ENCODE measurements at regions not wholly inside any gene's neighbourhood (a gene's known extent, or its start where the extent isn't known, plus 50 kb on each side); places are given as distances from the start of the nearest gene placed in this dataset.

DNA sequence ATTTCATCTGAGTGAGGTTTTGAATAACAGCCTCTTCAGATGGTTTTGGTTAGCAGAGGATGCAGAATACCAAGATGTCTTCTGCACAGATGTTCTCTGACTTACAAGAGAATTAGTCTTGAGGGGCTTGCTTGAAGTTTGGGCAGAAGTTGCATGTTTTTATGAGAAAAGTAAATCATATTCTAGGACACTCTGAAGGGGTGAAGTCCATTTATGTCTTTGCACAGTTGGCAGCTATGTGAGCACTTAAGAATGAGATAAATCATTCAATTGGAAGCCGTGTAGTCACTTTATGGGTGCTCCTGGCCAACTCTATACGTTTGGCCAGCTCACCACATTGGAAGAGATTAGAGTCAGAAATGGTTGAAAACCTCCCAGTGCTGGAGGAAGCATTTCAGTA lies 252.7 kb upstream of the KCNIP4 start:
- H3K4me1 ChIP-seq (replicated peaks in 1 of 2; ENCODE audit: control insufficient read depth in 2 of 2, insufficient read depth in 2 of 2, low read length in 2 of 2), result no peaks in the 10 kb centered on the region

More for the DNA sequence above, 252.7 kb upstream of the KCNIP4 start:
- TF ChIP-seq ZNF407 (IDR thresholded peaks at IDR 0.05; ENCODE audit: low read depth), result no peak
- TF ChIP-seq POLR2H (tag; IDR thresholded peaks at IDR 0.05; ENCODE audit: low read depth), result no peak
- H3K27ac ChIP-seq (ENCODE audit: extremely low read depth, low read depth, low read length), result no peak overlapping the region
- no peak overlapping the region for H3K4me2 ChIP-seq (ENCODE audit: insufficient read depth, low read length)
- no peak overlapping the region for H3K4me3 ChIP-seq
- no peaks in the 10 kb centered on the region for H3K79me2 ChIP-seq (ENCODE audit: control insufficient read depth, insufficient read depth, low read length)
- in situ Hi-C loops (cut with MboI), result no loop called here
- ATAC-seq (no peak), FAIRE-seq (no peak), DNase-seq (ENCODE audit: extremely low read depth in 1 of 4, low spot score in 3 of 4) (no peak)
- CTCF ChIA-PET (ENCODE audit: low intra/inter-chr PET ratio), result no interaction called here
- intact Hi-C loops (cut with micrococcal nuclease), result no loop called here
- no TSS peak for BruUV-seq (replicated peaks)
- H3K36me3 ChIP-seq (ENCODE audit: control insufficient read depth, insufficient read depth, low read length), result no peaks in the 10 kb centered on the region
- no peaks in the 10 kb centered on the region for H3K27me3 ChIP-seq (ENCODE audit: control insufficient read depth in 2 of 2, insufficient read depth in 2 of 2, low read length in 2 of 2)
- no peaks in the 10 kb centered on the region for H4K20me1 ChIP-seq (replicated peaks; ENCODE audit: control insufficient read depth, insufficient read depth, low read length)
- H3K9ac ChIP-seq (ENCODE audit: insufficient read depth in 1 of 2, low read depth in 2 of 2, low read length in 2 of 2), result no peak overlapping the region
- POLR2A ChIA-PET, result no interaction called here
- WGBS (ENCODE audit: insufficient coverage, low coverage, missing lambda C conversion rate), result 0% methylated on average over 2 of the region's 2 CpGs
- no peaks in the 10 kb centered on the region for H3K9me1 ChIP-seq (ENCODE audit: control insufficient read depth, insufficient read depth, low read length)
- no peak overlapping the region for H2AFZ ChIP-seq (ENCODE audit: low read depth, low read length)
- H3K9me3 ChIP-seq (replicated peaks; ENCODE audit: control insufficient read depth, insufficient read depth, low read depth, low read length), result no peaks in the 10 kb centered on the region

Measured in K562 (cell line).